ENCODE measurements at regions not wholly inside any gene's neighbourhood (a gene's known extent, or its start where the extent isn't known, plus 50 kb on each side); places are given as distances from the start of the nearest gene placed in this dataset.

GRCh38 chr3:165518346-165518745 lies 318.9 kb downstream of the BCHE start:
- TF ChIP-seq, protein P1, sequence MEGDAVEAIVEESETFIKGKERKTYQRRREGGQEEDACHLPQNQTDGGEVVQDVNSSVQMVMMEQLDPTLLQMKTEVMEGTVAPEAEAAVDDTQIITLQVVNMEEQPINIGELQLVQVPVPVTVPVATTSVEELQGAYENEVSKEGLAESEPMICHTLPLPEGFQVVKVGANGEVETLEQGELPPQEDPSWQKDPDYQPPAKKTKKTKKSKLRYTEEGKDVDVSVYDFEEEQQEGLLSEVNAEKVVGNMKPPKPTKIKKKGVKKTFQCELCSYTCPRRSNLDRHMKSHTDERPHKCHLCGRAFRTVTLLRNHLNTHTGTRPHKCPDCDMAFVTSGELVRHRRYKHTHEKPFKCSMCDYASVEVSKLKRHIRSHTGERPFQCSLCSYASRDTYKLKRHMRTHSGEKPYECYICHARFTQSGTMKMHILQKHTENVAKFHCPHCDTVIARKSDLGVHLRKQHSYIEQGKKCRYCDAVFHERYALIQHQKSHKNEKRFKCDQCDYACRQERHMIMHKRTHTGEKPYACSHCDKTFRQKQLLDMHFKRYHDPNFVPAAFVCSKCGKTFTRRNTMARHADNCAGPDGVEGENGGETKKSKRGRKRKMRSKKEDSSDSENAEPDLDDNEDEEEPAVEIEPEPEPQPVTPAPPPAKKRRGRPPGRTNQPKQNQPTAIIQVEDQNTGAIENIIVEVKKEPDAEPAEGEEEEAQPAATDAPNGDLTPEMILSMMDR (IDR thresholded peaks at IDR 0.05 in 8 of 11, conservative IDR thresholded peaks at IDR 0.05 in 3 of 11), result no peak
- TF ChIP-seq POLR2A (IDR thresholded peaks at IDR 0.05), result no peak
- TF ChIP-seq POLR2AphosphoS5 (IDR thresholded peaks at IDR 0.05), result no peak
